ENCODE measurements at regions not wholly inside any gene's neighbourhood (a gene's known extent, or its start where the extent isn't known, plus 50 kb on each side); places are given as distances from the start of the nearest gene placed in this dataset.

- TF ChIP-seq EZH2 (IDR thresholded peaks at IDR 0.05; ENCODE audit: borderline replicate concordance, low read length), result no peak
- no peak for TF ChIP-seq CTCF (IDR thresholded peaks at IDR 0.05; ENCODE audit: low read length)
Observed at GRCh38 chr11:19651028-19651427, 61.6 kb upstream of the NAV2 start.

Measured in OCI-LY1 (cell line).